HL-60 (cell line): ENCODE measurements at regions not wholly inside any gene's neighbourhood (a gene's known extent, or its start where the extent isn't known, plus 50 kb on each side); places are given as distances from the start of the nearest gene placed in this dataset.

Source experiments
- DNase-seq, 2 experiments: peaks; one replicate each; pipeline ENCODE4 v3.0.0-alpha.2; 2010 to 2020; ENCODE audit warnings: low read depth in 1 of 2, low spot score in 1 of 2
- H3K27ac ChIP-seq: fragments of 250-450 bp; sonication (Bioruptor Pico); replicated peaks from 2 replicates; pipeline ENCODE4 v1.5.1; 2020; ENCODE audit warnings: mild to moderate bottlenecking, moderate library complexity
- H3K27me3 ChIP-seq: fragments of 250-450 bp; sonication (Bioruptor Pico); 2 replicates; pipeline ENCODE4 v1.5.1; 2021; ENCODE audit warnings: mild to moderate bottlenecking, moderate library complexity; ENCODE audit not compliant: insufficient read depth, poor library complexity, severe bottlenecking
- H3K4me3 ChIP-seq: replicated peaks from 2 replicates; pipeline ENCODE4 v1.5.1; 2011; ENCODE audit warnings: mild to moderate bottlenecking, control low read depth, low read length; ENCODE audit not compliant: insufficient read depth
- GABPA ChIP-seq: IDR thresholded peaks from 2 replicates; pipeline ENCODE4 v1.6.1; 2012; ENCODE audit warnings: low read depth
- POLR2AphosphoS5 ChIP-seq: IDR thresholded peaks from 2 replicates; pipeline ENCODE4 v1.6.1; 2012; ENCODE audit warnings: low read depth
- SPI1 ChIP-seq: IDR thresholded peaks from 2 replicates; pipeline ENCODE4 v1.6.1; 2012; ENCODE audit warnings: low read depth, mild to moderate bottlenecking, borderline replicate concordance
- TF ChIP-seq, protein P1 (sequence below): IDR thresholded peaks from 2 replicates; pipeline ENCODE4 v1.6.1; 2012; ENCODE audit warnings: low read depth; ENCODE audit not compliant: insufficient replicate concordance
- TF ChIP-seq, protein P2 (sequence below): IDR thresholded peaks from one replicate; pipeline ENCODE4 v1.5.1; 2011; ENCODE audit warnings: low read length, control low read depth, inconsistent platforms; ENCODE audit not compliant: insufficient read depth

DNA sequence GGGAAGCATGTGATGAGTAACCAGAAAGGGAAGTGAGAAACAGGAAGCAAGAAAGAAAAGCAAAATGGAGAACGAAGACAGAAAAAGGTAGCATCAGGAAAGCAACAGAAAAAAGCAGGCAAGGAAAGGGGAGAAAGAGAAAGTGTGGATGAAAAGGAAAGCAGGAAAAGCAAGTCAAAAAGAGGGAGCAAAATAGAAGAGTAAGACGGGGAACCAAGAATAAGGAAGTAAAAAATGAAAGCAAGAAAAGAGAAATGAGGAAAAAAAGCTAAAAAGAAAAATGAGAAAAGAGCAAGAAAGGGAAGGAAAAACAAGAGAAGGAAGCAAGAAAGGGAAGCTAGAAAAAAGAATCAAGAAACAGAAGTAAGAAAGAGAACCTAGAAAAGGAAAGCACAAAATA is 242.3 kb upstream of the NCKAP5 start:
- H3K27me3 ChIP-seq, result no peaks in the 10 kb centered on the region
- TF ChIP-seq, protein P1, sequence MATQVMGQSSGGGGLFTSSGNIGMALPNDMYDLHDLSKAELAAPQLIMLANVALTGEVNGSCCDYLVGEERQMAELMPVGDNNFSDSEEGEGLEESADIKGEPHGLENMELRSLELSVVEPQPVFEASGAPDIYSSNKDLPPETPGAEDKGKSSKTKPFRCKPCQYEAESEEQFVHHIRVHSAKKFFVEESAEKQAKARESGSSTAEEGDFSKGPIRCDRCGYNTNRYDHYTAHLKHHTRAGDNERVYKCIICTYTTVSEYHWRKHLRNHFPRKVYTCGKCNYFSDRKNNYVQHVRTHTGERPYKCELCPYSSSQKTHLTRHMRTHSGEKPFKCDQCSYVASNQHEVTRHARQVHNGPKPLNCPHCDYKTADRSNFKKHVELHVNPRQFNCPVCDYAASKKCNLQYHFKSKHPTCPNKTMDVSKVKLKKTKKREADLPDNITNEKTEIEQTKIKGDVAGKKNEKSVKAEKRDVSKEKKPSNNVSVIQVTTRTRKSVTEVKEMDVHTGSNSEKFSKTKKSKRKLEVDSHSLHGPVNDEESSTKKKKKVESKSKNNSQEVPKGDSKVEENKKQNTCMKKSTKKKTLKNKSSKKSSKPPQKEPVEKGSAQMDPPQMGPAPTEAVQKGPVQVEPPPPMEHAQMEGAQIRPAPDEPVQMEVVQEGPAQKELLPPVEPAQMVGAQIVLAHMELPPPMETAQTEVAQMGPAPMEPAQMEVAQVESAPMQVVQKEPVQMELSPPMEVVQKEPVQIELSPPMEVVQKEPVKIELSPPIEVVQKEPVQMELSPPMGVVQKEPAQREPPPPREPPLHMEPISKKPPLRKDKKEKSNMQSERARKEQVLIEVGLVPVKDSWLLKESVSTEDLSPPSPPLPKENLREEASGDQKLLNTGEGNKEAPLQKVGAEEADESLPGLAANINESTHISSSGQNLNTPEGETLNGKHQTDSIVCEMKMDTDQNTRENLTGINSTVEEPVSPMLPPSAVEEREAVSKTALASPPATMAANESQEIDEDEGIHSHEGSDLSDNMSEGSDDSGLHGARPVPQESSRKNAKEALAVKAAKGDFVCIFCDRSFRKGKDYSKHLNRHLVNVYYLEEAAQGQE, result no peak
- no peak for TF ChIP-seq SPI1
- TF ChIP-seq GABPA, result no peak
- TF ChIP-seq, protein P2, sequence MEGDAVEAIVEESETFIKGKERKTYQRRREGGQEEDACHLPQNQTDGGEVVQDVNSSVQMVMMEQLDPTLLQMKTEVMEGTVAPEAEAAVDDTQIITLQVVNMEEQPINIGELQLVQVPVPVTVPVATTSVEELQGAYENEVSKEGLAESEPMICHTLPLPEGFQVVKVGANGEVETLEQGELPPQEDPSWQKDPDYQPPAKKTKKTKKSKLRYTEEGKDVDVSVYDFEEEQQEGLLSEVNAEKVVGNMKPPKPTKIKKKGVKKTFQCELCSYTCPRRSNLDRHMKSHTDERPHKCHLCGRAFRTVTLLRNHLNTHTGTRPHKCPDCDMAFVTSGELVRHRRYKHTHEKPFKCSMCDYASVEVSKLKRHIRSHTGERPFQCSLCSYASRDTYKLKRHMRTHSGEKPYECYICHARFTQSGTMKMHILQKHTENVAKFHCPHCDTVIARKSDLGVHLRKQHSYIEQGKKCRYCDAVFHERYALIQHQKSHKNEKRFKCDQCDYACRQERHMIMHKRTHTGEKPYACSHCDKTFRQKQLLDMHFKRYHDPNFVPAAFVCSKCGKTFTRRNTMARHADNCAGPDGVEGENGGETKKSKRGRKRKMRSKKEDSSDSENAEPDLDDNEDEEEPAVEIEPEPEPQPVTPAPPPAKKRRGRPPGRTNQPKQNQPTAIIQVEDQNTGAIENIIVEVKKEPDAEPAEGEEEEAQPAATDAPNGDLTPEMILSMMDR, result no peak
- TF ChIP-seq POLR2AphosphoS5, result no peak
- no peak overlapping the region for H3K4me3 ChIP-seq
- no peak overlapping the region for H3K27ac ChIP-seq
- no peak for DNase-seq

DNA sequence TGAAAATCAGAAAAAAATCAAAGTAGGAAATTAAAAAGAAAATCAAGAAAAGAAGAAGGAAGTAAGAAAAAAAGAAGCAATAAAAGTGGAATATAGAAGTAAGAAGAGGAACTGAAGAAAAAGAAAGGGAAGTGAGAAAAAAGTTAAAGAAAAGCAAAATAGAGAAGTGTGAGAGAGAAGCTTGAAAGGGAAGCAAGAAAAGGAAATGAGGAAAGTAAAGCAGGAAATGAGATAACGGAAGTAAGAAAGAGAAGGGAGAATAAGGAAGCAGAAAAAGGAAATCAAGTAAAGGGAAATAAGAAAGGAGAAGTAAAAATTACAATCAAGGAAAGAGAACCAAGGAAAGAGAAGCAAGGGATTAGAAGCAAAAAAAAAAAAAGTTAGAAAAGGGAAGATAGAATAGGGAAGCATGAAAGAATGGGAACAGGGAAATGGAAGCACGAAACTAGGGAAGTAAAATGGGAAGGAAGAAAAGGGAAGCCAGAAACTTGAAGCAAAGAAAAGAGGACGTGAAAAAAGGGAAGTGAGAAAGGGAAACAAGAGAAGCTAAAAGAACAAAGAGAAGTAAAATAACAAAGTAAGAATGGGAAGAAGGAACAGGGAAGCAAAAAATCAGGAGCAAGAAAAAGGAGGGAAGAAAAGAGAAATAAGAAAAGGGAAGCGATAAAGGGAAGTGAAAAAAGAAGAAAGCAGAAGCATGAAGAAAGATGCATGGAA is 243.3 kb upstream of the NCKAP5 start:
- Histone ChIP-seq H3K27ac (no peak overlapping the region), H3K4me3 (no peak overlapping the region), H3K27me3 (no peaks in the 10 kb centered on the region)
- peak in 1 of 2 experiments; percentile 20 for DNase-seq
- TF ChIP-seq SPI1, result peak; percentile 91
- TF ChIP-seq, protein P1, result no peak

DNA sequence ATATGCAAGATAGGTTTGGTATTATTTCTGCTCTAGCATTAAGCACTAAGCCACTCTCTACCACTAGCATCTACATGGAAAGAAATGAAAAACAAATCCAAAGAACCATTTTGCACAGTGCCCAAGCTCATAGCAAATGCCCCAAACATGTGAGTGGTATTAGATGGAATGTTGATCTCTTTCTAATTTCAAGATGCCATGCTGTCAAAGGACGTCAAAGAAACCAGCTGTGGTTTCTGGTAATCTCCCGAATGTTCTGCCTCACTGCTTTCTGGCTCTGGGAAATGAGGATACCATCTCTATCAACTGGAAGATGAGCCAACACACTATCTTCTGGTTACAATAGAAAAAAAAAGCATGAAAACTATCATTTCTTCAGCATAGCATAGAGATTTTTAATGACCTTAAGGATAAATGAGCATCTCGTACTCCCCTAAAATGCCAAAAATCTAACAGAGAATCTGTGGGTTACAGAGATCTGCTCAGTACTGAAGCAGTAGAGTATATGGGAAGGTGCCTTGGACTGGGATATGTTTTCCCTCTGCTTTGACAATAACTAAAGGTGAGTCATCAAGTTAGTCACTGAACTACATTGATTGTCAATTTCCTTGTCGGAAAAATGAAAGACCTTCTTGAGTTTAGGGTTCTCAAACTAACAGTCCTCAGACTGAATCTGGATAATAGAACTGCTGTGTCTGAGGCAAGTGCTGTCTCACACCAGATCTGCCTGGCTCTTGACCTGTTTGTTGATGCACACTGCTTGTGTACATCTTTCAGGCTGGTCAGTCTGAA is 244.8 kb upstream of the NCKAP5 start:
- TF ChIP-seq, protein P2, result no peak
- no peak for TF ChIP-seq SPI1
- TF ChIP-seq, protein P1, result no peak
- Histone ChIP-seq H3K4me3 (no peak overlapping the region), H3K27ac (no peak overlapping the region), H3K27me3 (no peaks in the 10 kb centered on the region)
- no peak for DNase-seq
